WTC11 (cell line): ENCODE measurements at regions not wholly inside any gene's neighbourhood (a gene's known extent, or its start where the extent isn't known, plus 50 kb on each side); places are given as distances from the start of the nearest gene placed in this dataset.

Source experiments
- ATAC-seq: fragments of 200-7000 bp; cut with Tn5 transposase; 2 replicates; pipeline ENCODE4 v1.10.0; 2021; ENCODE audit warnings: mild to moderate bottlenecking, moderate library complexity
- CTCF ChIA-PET: fragments of 300-600 bp; sonication (Branson Sonifier 250); formaldehyde crosslinking; loops from one replicate; lab custom pipeline; 2021; ENCODE audit warnings: antibody characterized with exemption; lab: Charles Lee
- POLR2A ChIA-PET: fragments of 350-600 bp; sonication (Branson Sonifier 250); formaldehyde crosslinking; loops from one replicate; lab custom pipeline; 2021; ENCODE audit warnings: antibody characterized with exemption; lab: Charles Lee
- DNase-seq: peaks from one replicate; pipeline ENCODE4 v3.0.0; 2021; ENCODE audit warnings: low spot score
- H3K27ac Mint-ChIP-seq: 2 replicates; pipeline ENCODE4 v1.8.0; 2021; ENCODE audit warnings: mixed read lengths
- H3K27me3 Mint-ChIP-seq: 2 replicates; pipeline ENCODE4 v1.8.0; 2021; ENCODE audit warnings: low read depth, mild to moderate bottlenecking, moderate library complexity, mixed read lengths
- H3K36me3 Mint-ChIP-seq: 2 replicates; pipeline ENCODE4 v1.8.0; 2021; ENCODE audit warnings: mixed read lengths
- H3K4me1 Mint-ChIP-seq: 2 replicates; pipeline ENCODE4 v1.8.0; 2022; ENCODE audit warnings: mixed read lengths
- H3K4me3 Mint-ChIP-seq: 2 replicates; pipeline ENCODE4 v1.8.0; 2021; ENCODE audit warnings: mild to moderate bottlenecking, moderate library complexity, mixed read lengths
- H3K9me3 Mint-ChIP-seq: 2 replicates; pipeline ENCODE4 v1.8.0; 2021; ENCODE audit warnings: mixed read lengths
- AR ChIP-seq: fragments of 250-450 bp; sonication (Bioruptor Pico); IDR thresholded peaks from 2 replicates; pipeline ENCODE4 v1.9.0; 2021; ENCODE audit warnings: mild to moderate bottlenecking
- ATF2 ChIP-seq: sonication (generic); formaldehyde crosslinking; IDR thresholded peaks from 2 replicates; pipeline ENCODE4 v1.8.1; 2022; ENCODE audit warnings: low read depth, missing genetic modification reagents, borderline replicate concordance
- ATF3 ChIP-seq: sonication (generic); formaldehyde crosslinking; conservative IDR thresholded peaks from 2 replicates; pipeline ENCODE4 v1.8.1; 2022; ENCODE audit warnings: mild to moderate bottlenecking, missing genetic modification reagents
- CDX4 ChIP-seq: fragments of 250-450 bp; sonication (Bioruptor Pico); IDR thresholded peaks from 2 replicates; pipeline ENCODE4 v1.9.0; 2021; ENCODE audit warnings: moderate library complexity, mild to moderate bottlenecking, inconsistent platforms, borderline replicate concordance
- CTCF ChIP-seq: fragments of 200-600 bp; IDR thresholded peaks from 2 replicates; pipeline ENCODE4 v1.8.0; 2022; ENCODE audit warnings: antibody characterized with exemption
- ELF4 ChIP-seq: sonication (generic); formaldehyde crosslinking; IDR thresholded peaks from 2 replicates; pipeline ENCODE4 v1.8.1; 2022; ENCODE audit warnings: low read depth, mild to moderate bottlenecking, moderate library complexity, missing genetic modification reagents
- FOXP4 ChIP-seq: sonication (generic); formaldehyde crosslinking; IDR thresholded peaks from 2 replicates; pipeline ENCODE4 v1.8.0; 2022; ENCODE audit warnings: mild to moderate bottlenecking, missing genetic modification reagents
- GRHL2 ChIP-seq: fragments of 250-450 bp; sonication (Bioruptor Pico); IDR thresholded peaks from 2 replicates; pipeline ENCODE4 v1.8.0; 2022; ENCODE audit warnings: mild to moderate bottlenecking, moderate library complexity; ENCODE audit not compliant: insufficient replicate concordance, severe bottlenecking
- IRF2 ChIP-seq: sonication (generic); formaldehyde crosslinking; IDR thresholded peaks from 2 replicates; pipeline ENCODE4 v1.8.0; 2022; ENCODE audit warnings: low read depth, missing genetic modification reagents, borderline replicate concordance
- NFYB ChIP-seq: sonication (generic); formaldehyde crosslinking; conservative IDR thresholded peaks from 2 replicates; pipeline ENCODE4 v1.8.0; 2022; ENCODE audit warnings: low read depth, missing genetic modification reagents
- PRDM15 ChIP-seq: sonication (generic); formaldehyde crosslinking; IDR thresholded peaks from 2 replicates; pipeline ENCODE4 v1.8.0; 2022; ENCODE audit warnings: missing genetic modification reagents
- SMAD3 ChIP-seq: sonication (generic); formaldehyde crosslinking; IDR thresholded peaks from 2 replicates; pipeline ENCODE4 v1.8.0; 2022; ENCODE audit warnings: missing genetic modification reagents, mild to moderate bottlenecking, borderline replicate concordance
- TCF7 ChIP-seq: sonication (generic); formaldehyde crosslinking; IDR thresholded peaks from 2 replicates; pipeline ENCODE4 v1.8.0; 2022; ENCODE audit warnings: mild to moderate bottlenecking, low read depth, missing genetic modification reagents, moderate library complexity
- ZBTB21 ChIP-seq: sonication (generic); formaldehyde crosslinking; IDR thresholded peaks from 2 replicates; pipeline ENCODE4 v1.8.1; 2023; ENCODE audit warnings: mild to moderate bottlenecking, missing genetic modification reagents, borderline replicate concordance
- ZNF263 ChIP-seq: sonication (generic); formaldehyde crosslinking; IDR thresholded peaks from 2 replicates; pipeline ENCODE4 v1.8.1; 2022; ENCODE audit warnings: low read depth, mild to moderate bottlenecking, moderate library complexity, missing genetic modification reagents
- ZNF396 ChIP-seq: fragments of 250-450 bp; sonication (Bioruptor Pico); IDR thresholded peaks from 2 replicates; pipeline ENCODE4 v1.8.0; 2021; ENCODE audit warnings: mild to moderate bottlenecking, moderate library complexity, borderline replicate concordance
- ZNF423 ChIP-seq: fragments of 250-450 bp; sonication (Bioruptor Pico); IDR thresholded peaks from 2 replicates; pipeline ENCODE4 v2.1.2; 2022; ENCODE audit warnings: mild to moderate bottlenecking, moderate library complexity
- ZNF425 ChIP-seq: fragments of 250-450 bp; sonication (Bioruptor Pico); conservative IDR thresholded peaks from 2 replicates; pipeline ENCODE4 v1.9.0; 2021; ENCODE audit warnings: mild to moderate bottlenecking

GRCh38 chr2:83894976-83895375 lies 564.1 kb downstream of the SUCLG1 start:
- DNase-seq (no peak), ATAC-seq (no peak)
- Mint-ChIP-seq H3K4me3 (no peak overlapping the region), H3K27me3 (no peaks in the 10 kb centered on the region), H3K9me3 (peaks cover 14% of the 10 kb centered on the region), H3K27ac (no peak overlapping the region)
- ChIA-PET CTCF (no interaction called here), POLR2A (no interaction called here)
- TF ChIP-seq ZNF263 (CRISPR knock-in tag) (no peak), TCF7 (CRISPR knock-in tag) (no peak), FOXP4 (CRISPR knock-in tag) (no peak), ATF3 (no peak), CDX4 (CRISPR knock-in tag) (no peak), AR (CRISPR knock-in tag) (no peak), CTCF (no peak), ZNF423 (CRISPR knock-in tag) (no peak), GRHL2 (CRISPR knock-in tag) (no peak), ATF2 (no peak), ZNF425 (CRISPR knock-in tag) (no peak), NFYB (no peak), IRF2 (CRISPR knock-in tag) (no peak), ELF4 (no peak)
- TF ChIP-seq, all 79 proteins: peak for 0
- Mint-ChIP-seq H3K4me1 (peaks cover 16% of the 10 kb centered on the region), H3K36me3 (peaks cover 2% of the 10 kb centered on the region; the same call in 1 of the 2 replicates)

GRCh38 chr2:83887757-83888156 lies 571.3 kb downstream of the SUCLG1 start:
- Mint-ChIP-seq H3K4me3 (no peak overlapping the region), H3K27me3 (no peaks in the 10 kb centered on the region), H3K36me3 (no peaks in the 10 kb centered on the region; the same call in 1 of the 2 replicates), H3K9me3 (peaks cover 14% of the 10 kb centered on the region), H3K27ac (no peak overlapping the region), H3K4me1 (peaks cover 25% of the 10 kb centered on the region)
- ChIA-PET CTCF (no interaction called here), POLR2A (no interaction called here)
- no peak for TF ChIP-seq ZNF396 (CRISPR knock-in tag)
- no peak for TF ChIP-seq PRDM15 (CRISPR knock-in tag)
- TF ChIP-seq SMAD3 (CRISPR knock-in tag) = no peak
- no peak for TF ChIP-seq ZBTB21 (CRISPR knock-in tag)
- DNase-seq (no peak), ATAC-seq (no peak)
